NCI-H510A (cell line): ENCODE measurements at regions not wholly inside any gene's neighbourhood (a gene's known extent, or its start where the extent isn't known, plus 50 kb on each side); places are given as distances from the start of the nearest gene placed in this dataset.
"Not testable (repeated sequence)": the region's sequence is repeated elsewhere in the genome, so short reads cannot be mapped to it uniquely, and the experiment has no call there.

Source experiments
- DNase-seq: peaks from one replicate; lab custom pipeline; 2025; lab: John Stamatoyannopoulos, UW

DNA sequence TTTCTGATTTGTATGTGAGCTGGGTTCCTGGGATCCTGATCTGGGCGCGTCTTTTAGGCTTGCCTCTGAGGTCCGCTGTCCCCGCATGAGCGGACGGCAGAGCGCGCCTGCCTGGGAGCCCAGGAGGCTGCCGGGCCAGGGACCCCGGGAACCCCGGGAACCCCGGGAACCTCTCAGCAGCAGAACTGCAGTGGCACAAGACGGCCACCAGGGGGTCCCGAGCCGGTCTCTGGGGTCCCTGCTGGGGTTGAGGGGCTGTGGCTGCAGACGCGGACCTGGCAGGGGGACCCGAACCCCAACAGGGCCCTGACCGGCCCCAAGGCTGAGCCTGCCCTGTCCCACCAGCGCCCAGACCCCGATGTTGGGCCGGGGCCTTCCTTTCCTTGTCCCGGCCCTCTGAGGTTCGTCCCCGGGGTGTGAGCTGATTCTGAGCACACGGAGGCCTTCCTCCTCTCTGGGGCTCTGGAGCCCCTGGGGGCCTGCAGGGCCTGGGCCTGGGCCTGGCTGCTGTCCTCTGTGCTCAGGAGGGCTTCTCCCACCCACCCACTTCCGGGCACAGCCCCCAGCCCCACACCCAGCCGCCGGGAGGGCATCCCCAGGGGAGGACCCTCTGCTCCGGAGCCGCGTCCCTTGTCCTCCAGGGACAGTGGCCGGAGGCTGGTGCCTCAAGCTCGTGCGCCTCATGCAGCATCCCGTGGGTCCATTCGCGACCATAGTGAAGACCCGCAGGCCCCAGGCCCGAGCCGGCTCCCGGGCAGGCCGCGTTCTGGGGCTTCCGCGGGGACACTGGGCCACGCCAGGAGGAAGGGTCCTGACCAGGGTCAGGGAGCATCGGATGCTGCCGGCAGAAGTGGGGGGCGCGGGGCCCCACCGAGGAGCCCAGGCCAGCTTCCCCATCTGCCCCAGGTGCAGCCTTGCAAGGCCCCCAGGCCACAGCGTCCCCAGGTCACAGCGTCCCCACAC is 152.9 kb downstream of the TMEM121 start:
- DNase-seq, result not testable (repeated sequence)

DNA sequence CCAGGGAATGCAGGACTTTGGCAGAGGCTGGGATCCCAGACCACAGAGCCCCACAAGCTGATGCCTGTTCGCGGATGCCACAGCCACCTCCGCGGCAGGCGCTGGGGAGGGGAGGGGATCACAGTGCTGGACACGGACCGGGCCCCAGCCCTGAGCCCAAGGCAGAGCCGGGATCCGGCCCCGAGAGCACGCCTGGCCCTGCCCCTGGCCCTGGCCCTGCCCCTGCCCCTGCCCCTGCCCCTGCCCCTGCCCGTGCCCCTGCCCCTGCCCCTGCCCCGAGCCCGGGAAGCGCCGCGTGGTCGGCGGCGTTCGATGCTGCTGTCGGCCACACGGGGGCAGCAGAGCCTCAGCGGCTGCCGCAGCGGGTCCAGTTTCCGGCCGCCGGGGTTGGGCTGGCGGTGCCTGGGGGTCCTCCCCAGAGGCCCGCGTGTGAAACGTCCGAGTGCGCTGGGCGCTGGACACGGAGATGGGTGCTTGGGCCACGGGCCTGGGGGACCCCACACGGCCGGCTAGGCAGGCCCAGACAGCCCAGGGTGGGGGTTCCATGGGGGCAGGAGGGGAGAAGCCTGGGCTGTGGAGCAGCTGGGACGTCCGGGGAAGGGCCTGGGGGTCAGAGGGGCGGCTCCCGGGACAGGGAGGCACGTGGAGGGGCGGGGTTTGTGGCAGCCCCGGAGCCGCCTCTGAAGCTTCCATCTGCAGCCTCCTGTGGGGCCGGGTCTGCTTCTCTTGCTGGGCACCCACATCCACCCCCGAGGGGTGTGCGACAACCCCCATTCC is 153.8 kb downstream of the TMEM121 start:
- not testable (repeated sequence) for DNase-seq

DNA sequence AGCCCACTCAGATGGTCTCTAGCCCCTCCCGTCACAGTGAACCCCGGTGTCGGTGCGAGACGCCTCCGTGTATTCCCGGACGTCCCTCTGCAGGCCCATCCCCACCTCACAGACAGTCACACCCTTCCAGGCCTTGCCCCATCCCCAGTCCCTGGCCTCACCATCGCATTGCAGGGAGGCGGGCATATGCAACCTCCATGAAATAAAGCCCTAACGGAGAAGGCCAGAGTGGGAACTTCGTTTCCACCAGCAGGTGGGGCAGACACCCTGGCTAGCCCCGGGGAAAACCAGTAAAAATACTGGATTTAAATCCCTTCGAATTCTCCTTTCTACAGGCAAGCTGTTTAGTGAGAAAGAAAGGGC is 154.3 kb downstream of the TMEM121 start:
- not testable (repeated sequence) for DNase-seq

DNA sequence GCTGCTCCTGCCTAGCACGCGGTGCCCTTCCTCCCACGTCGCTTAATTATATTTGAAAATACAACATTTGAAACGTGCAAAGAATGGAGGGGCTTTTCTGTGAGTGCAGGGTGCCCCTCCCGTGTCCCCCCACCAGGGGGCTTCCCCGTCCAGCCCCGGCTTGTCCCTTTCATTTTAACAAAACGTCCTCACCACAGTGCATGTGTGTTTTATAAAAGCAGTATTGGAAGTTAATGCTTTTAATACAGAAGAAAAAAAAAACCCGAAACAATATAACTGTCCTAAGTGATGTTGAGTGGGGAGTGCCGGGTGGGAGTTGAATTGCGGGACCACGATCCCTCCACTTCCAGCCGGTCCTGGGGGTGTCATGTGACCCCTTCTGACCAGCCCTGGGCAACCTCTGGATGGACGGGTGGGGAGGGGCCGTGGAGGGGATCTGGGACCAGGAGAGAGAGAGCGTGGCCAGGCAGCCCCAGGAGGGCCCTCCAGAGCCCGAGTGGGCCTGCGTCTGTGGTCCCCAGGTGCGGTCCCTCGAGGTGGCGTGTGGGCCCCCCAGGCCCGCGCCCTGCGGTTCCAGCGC is 155.3 kb downstream of the TMEM121 start:
- DNase-seq, result not testable (repeated sequence)

DNA sequence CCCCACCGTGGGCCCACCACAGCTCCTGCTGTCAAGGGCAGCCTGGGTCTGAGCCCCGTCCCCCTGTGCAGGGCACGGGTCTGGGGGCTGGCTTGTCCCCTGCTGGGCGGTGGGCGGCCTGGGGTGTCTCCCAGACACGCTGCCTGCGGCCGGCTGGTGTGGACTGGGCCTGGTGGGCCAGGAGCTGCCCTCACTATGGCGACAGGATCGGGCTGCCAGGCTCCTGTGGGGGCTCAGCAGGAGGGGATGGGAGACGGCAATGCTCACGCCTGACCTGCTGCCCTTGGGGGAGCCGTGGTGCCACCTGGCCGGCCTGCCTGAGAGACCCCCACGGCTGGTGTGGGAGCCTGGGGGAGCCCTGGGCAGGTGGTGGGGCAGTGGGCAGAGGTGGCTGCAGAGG is 156.1 kb downstream of the TMEM121 start:
- not testable (repeated sequence) for DNase-seq

DNA sequence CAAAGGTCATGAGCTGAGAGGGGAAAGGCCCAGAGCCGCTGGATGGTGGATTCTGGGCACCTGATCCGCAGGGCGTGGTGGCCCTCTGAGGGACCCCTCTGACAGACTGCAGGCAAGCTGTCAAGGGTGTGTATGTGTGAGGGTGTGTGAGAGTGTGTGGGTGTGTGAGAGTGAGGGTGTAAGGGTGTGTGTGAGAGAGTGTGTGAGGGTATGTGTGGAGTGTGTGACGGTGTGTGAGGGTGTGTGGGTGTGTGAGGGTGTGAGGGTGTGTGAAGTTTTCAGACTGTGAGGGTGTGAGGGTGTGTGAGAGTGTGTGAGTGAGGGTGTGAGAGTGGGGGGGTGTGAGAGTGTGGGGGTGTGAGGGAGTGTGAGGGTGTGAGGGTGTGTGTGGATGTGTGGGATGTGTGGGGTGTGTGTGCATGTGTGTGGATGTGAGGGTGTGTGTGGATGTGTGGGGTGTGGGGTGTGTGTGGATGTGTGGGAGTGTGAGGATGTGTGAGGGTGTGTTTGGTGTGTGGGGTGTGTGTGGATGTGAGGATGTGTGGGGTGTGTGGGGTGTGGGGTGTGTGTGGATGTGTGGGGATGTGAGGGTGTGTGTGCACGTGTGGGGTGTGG is 156.7 kb downstream of the TMEM121 start:
- DNase-seq, result no peak

DNA sequence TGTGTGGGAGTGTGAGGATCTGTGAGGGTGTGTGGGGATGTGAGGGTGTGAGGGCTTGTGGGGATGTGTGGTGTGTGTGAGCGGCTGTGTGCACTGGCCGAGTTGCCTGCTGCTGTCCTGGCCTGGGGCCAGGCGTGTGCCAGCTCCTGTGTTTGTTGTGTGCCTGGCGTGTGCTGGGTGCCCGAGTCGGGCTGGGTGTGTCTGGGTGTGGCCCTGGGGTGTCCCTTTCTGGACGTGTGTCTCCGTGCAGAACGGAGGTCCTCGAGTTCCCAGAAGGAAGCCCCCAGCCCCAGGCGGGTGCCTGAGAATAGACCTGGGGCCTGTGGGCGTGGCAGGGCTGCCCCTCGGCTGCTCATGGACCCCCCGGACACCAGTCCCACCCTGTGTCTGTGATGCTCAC is 157.7 kb downstream of the TMEM121 start:
- DNase-seq, result not testable (repeated sequence)

DNA sequence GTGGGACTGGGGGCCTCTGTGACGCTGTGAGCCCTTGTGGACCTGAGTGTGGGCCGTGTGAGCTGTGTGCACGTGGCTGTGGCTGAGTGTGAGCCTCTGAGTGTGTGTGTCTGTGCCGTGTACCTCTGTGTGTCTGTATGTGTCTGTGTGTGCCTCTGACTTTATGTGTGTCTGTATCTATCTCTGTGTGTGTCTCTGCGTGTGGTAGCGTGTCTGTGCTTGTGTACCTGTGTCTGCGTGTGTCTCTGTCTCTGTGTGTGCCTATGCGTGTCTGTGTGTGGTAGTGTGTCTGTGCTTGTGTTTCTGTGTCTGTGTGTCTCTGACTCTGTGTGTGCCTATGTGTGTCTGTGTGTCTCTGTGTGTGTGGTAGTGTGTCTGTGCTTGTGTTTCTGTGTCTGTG is 158.2 kb downstream of the TMEM121 start:
- DNase-seq, result not testable (repeated sequence)

DNA sequence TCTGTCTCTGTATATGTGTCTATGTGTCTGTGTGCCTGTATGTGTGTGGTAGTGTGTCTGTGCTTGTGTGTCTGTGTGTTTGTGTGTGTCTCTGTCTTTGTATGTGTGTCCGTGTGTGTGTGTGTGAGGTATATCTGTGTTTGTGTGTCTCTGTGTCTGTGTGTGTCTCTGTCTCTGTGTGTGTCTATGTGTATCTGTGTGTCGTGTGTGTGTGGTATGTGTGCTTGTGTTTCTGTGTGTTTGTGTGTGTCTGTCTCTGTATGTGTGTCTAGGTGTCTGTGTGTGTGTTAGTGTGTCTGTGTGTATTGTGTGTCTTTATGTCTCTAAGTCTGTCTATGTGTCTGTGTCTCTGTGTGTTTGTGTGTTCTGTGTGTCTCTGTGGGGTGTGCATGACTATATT is 158.6 kb downstream of the TMEM121 start:
- DNase-seq, result no peak

DNA sequence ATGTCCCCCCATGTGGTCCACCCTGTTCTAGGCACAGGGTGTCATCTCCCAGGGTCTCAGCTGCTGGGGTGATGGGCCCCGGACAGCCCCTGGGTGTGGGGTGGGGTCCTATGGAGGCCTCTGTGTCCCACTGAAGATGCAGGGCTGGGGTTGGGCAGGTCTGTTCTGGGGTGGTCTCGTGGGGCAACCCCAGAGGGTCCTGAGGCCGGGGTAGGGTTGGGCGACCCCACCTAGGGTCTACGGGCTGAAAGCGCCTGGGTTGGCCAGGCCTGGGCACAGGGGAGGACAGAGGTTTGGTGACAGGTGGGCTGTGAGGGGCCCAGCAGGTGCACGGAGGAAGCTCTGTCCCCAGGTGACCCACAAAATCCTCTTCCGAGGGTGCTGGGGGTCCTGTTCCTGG is 159.2 kb downstream of the TMEM121 start:
- not testable (repeated sequence) for DNase-seq

DNA sequence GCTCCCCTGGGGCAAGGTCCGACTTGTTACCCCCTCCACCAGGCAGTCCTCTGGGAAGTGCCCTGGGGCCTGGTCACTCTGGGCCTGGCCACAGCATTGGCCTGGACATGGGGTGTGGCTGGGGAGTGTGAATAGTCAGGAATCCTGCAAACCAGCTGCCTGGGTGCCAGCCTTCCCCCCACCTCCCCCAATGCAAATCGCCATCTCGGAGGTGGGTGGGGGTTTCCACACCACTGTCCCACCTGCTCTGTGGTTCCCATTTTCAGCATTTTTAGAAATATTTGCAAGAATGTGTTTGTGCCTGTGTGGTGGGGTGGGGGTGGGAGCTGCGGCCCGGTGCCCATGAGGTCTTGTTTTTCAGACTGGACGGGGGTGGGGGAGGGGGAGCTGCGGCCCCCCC is 159.7 kb downstream of the TMEM121 start:
- DNase-seq, result not testable (repeated sequence)

DNA sequence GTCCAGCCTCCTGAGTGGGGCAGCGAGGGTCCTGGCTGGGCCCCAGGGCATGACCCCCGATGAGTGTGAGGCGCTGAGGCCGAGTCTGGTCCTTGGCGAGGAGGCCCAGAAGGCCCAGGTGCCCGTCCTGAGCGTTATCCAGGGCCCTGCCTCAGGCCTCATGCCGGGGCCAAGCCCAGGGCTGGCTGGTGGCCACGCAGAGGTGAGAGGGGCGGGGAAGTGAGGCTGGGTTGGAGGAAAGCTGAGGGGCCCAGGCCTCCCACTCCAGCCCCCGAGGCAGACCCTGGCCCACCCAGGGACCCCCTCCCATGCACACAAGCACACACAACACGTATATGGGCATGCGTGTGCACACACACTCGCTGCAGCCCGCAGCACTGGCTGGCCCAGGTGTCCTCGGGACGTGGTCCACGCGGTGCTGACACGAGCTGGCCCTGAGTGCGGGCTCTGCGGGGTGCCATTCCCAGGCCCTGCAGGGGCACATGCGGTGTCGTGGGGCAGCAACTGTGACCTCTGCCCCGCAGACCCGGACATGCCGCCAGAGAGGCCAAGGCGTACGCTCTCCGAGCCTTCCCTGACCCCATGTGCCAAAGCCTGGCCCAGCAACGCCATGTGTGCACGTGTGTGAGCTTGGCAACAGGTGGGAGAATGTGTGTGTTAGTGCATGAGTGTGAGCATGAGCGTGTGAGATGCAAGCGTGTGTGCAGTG is 160.2 kb downstream of the TMEM121 start:
- not testable (repeated sequence) for DNase-seq

DNA sequence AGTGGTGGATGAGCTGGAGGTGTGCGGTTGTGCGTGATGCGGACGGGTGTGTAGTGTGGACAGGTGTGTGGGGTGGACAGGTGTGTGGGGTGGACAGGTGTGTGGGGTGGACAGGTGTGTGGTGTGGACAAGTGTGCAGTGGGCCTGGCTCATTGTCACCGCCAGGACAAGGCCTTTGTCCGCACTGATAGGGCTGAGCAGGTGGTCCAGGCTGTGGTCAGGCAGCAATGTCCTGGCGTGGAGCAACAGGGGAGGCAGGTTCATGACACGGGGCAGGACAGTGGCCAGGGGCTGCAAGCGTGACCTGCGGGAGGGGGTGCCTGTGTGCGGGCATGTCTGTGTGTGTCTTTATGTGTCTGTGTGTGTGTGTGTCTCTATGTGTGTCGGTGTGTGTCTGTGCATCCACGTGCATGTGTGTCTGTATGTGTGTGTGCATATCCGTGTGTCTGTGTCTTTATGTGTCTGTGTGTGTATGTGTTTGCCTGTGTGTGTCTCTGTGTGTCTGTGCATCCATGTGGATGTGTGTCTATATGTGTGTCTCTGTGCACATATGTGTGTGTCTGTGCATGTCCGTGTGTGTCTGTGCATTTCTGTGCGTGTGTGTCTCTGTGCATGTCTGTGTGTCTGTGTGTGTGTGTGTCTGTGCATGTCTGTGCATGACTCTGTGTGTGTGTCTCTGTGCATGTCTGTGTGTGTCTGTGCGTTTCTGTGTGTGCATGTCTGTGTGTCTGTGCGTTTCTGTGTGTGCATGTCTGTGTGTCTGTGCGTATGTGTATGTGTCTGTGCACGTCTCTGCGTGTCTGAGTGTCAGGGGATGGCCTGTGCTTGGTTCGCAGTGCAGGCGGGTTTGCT is 161.0 kb downstream of the TMEM121 start:
- DNase-seq, result not testable (repeated sequence)

DNA sequence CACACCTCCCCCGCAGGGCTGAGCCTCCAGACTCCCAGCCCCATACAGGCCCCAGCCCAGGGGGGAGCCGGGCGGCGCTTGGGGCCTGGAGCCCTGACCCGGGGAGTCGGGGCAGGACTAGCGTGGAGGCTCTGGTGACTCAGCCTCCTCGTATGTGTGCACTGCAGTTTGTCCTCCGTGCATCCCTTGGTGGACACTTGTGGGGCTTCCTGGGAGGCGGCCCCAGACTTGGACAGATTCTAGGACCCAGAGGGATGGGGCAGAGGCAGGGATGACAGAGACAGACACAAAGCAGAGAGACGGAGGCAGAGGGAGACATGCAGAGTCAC is 161.6 kb downstream of the TMEM121 start:
- DNase-seq, result not testable (repeated sequence)

DNA sequence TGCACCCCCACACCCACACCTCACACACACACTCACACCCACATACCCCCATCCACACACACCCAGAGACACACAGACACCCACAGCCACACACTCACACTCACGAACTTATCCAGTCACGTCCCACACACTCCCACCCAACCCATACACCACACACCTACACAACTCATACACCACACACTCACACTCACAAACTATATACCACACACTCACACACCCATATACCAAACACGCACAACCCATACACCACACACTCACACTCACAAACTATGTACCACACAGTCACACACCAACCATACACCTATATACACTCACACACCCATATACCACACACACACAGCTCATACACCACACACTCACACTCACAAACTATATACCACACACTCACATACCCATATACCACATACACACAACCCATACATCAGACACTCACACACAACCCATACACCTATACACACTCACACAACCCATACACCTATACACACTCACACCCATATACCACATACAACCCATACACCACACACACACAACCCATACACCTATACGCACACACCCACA is 162.4 kb downstream of the TMEM121 start:
- not testable (repeated sequence) for DNase-seq

DNA sequence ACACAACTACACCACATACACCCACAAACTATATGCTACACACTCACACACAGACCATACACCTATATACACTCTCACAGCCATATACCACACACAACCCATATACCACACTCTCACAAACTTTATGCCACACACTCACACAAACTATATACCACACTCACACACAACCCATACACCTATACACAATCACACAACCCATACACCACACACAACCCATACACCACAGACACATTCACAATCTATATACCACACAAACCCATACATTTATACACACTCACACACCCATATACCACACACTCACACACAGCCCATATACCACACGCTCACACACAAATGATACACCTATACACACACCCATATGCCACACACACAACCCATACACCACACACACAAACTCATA is 163.3 kb downstream of the TMEM121 start:
- DNase-seq, result no peak

DNA sequence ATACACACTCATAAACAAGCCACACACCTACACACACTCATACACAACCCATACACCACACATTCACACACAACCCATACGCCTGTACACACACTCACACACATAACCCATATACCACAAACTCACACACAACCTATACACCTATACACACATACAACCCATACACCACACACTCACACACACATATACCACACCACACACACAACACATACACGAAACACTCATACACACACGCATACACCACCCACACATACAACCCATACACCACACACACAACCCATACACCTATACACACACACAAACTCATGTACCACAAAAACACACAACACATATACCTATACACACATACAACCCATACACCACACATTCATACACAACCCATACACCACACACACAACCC is 164.3 kb downstream of the TMEM121 start:
- DNase-seq, result no peak

DNA sequence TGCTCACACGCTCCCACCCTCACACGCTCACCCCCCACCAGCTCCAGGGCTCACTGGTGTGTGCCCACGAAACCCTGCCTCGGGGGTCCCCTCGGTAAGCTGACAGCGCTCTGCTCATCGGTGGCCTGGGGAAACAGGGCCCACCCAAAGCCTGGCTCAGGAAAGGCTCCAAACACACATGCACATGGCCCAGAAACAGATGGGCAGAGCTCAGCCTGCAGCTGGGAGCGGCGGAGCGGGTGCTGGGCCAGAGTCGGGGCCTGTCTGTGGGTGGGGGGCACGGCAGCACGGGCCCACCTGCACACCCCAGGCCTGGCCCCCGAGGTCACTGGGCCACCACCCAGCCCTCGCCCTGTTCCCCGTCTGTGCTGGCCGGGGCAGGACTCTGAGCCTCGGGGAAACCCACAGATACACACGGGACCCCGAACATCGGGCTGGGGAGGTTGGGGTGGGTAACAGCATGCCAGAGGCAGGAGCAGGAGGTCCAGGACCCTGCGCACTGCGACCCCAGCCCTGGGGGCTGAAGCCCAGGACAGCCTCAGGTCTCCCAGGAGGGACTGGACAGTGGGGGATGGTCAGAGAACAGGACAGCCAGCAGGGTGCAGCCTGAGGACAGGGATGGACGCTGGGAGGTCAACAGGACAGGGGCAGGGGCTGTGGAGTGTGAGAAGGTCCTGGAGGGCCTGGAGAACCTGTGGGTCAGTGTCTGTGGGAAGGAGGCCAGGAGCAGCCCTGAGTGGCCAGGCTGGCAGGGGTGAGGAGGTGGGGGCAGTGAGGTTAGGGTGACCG is 165.1 kb downstream of the TMEM121 start:
- not testable (repeated sequence) for DNase-seq

DNA sequence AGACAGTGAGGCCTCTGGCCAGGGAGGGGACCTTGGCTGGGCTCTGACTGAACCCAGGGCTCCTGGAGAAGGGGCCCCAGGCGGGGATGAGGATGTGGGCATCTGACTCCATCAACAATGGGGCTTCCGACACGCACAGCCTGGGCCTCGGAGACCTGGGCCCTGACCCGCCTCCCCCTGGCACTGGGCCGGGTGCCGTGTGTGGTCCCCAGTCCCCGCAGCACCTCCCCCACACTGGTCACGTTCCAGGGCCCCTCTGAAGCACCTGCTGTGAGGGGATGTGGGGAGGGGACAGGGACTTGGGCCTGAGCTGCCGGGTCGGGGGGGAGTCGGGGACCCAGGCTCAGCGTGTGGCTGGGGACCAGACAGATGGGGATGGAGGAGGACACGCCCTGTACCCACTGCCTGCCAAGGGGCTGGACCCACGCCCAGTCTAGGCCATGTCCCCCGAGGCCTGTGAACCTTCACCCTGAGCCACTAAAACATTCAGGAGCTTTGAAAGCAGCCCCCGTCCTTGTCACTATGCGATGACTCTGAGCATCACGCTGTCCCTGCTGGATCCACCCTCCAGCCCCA is 165.8 kb downstream of the TMEM121 start:
- DNase-seq, result not testable (repeated sequence)
